NCI-H1417 (cell line): ENCODE measurements at regions not wholly inside any gene's neighbourhood (a gene's known extent, or its start where the extent isn't known, plus 50 kb on each side); places are given as distances from the start of the nearest gene placed in this dataset.
"Not testable (repeated sequence)": the region's sequence is repeated elsewhere in the genome, so short reads cannot be mapped to it uniquely, and the experiment has no call there.

Experiments used
- DNase-seq, 3 experiments: peaks; one replicate each; lab custom pipeline; 2025; lab: John Stamatoyannopoulos, UW

GRCh38 chr10:44742248-44742647, 168.9 kb upstream of the TMEM72 start:
- DNase-seq: no peak

- DNase-seq: no peak
Observed at GRCh38 chr10:44743535-44743934, 167.6 kb upstream of the TMEM72 start.

- peak in 1 of 3 experiments; percentile 32 for DNase-seq
Observed at GRCh38 chr10:44745920-44746319, 165.2 kb upstream of the TMEM72 start.

GRCh38 chr10:44747593-44748172, 163.5 kb upstream of the TMEM72 start:
- DNase-seq: no peak

DNA sequence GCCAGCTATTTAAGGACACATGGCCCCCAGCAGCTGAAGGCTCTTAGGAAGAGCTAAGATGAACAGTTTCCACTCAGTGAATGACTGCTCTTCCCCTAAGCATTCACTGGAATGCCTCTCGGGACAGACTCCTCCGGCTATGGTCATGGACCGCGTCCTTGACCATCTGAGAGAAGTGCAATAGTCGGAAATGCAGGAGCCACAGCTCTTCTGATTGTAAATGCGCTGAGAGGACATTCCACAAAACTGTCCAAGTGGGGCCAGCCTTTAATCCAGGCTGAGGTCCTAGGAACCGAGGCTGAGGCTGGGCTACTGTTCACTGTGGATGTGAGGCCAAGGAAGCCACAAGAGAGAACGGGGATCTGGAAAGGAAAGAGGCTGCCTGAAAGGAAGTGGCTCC, 162.0 kb upstream of the TMEM72 start:
- DNase-seq: no peak

DNA sequence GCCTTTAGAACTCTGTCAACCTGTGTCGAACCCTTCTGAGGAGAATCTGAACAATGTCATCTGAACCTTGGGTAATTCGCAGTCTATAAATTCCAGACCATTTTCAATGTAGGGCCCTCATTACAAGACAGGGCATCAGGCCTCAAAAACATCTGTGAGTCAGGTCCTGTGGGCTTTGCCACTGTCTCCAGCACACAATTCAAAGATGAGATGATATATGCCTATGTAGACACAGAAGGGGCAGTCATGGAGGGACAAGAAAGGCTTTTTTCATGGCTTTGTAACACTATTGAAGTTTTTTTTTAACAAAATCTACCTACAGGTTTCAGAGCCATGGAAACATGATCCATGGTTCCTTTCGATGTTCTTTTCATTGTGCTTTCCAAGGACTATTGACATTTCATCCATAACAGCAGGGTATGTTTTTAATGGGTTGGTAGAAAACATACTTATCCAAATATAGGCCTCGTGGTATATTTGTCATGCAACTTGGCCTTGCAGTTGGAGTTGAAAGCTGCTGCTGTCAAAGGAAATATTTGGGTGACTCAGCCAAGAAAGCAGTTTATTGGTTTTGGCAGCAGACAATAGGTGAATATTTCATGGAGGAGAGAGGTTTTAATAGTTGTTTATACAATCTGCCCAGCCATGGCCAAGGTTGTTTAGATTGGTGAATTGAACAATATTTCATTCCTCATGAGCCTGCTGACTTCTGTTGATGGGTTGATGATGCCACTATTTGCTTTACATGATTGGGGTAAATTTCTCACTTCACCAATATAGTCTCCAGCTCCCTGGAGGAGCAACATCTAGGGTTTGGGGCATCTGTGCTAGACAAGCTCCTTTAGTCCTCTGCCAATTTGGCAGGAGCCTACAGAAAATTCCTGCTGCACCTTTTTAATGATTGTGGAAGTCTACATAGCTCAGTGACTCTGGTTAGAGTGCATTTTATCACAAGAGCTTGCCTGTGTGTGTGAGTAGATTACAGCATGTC, 158.4 kb upstream of the TMEM72 start:
- DNase-seq: peak in 1 of 3 experiments; percentile 54

- not testable (repeated sequence) for DNase-seq
Observed at GRCh38 chr10:44754355-44754754, 156.8 kb upstream of the TMEM72 start.

- DNase-seq: no peak
Observed at GRCh38 chr10:44755481-44755880, 155.7 kb upstream of the TMEM72 start.

DNA sequence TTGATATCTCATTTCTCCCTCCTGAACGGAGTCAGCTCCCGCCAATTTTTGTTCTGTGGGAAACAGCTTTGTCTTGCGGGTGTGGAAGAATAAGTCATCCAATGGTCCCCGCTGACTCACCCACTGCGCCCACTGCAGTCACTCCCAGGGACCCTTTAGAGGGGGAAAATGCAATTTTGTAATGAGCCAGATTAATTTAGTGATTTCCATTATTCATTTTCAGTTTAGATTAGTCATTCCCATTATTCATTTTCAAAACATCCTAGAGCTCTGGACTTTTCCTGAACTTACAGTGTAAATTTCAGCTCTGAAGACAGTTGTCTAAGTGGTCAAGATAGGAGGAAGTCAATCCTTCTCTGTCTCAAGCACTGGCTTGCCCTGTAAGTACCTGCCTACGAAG, 154.9 kb upstream of the TMEM72 start:
- no peak for DNase-seq

DNA sequence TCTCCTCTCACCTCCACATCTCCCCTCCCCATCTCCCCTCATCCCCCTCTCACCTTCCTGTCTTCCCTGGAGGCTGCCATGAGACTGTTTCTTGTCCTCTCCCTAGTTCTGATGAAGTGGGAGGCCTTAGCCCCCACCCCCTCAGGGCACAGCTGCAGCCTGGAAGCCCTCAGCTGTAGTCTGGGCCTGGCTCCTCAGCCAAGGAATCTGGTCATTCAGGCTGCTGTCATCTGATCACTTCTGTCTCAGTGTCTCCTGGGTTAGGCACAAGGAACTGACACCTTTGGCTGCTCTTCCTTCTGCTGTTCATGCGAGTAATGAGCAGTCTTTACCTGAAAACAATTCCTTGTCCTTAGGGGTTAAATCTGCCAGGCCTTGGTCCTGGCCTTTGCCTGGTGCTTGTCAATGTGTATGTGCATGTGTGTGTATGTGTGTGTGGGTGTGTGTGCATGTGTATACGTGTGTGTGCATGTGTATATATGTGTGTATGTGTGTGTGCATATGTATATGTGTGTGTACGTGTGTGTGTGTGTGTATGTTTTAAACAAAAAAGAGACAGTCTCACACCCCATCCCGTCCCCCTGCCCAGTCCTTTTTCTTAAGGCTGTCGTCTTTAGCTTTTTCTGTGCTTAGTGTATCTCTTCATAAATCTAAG, 153.5 kb upstream of the TMEM72 start:
- no peak for DNase-seq

DNA sequence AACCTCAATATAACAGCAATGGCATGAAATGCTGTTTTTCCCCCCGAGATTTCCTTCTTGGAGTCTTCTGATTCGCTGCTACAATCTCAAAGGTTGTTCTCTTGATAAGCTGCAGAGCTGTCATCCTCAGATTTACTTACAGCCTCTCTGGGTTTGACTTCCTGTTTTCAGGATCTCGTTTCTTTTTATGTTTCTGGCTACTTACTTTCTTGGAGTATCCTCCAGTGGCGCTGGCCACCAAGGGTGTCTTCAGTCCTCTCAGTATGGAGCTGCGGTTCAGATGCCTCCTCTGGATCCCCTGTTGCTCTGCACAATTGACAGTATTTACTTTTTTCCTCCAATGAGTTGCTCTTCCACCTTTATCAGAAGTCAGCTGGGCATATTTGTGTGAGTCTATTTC, 152.0 kb upstream of the TMEM72 start:
- DNase-seq: no peak

DNA sequence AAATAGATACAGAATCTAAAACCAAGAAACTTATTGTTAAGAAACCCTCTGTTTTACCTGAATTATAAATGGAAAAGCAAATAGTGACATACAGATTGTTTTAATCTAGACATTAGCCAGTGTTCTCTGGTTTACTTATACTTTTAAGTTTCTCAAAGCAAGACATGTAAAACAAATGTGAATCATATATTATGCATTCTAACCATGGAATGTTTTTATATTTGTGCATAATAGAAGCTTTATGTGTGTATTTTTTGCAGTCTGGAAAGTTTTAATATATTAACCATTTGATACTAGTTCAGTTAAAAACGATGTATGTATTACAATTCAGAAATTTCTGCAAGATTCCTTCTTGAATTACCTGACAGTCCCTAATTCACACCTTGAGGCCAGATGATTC, 150.6 kb upstream of the TMEM72 start:
- no peak for DNase-seq

DNA sequence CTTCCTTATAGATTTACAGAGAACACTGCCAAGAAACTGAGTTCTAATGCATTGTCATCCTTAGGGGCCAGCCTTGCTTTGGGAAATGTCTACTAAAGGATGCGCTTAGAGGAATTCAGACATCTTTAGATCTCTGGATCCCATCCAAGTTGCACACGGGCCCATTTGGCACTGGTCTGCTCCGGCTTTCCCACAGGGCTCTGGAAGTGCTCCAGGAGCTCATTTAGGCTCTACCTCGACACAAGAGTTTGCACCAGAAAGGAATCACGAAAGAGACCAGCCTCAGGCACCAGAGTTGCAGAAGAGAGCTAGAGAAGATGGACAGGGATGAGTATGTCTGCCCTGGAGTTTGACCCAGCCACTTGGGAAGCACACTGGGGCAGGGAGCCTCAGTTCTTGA, 150.1 kb upstream of the TMEM72 start:
- DNase-seq: no peak

DNA sequence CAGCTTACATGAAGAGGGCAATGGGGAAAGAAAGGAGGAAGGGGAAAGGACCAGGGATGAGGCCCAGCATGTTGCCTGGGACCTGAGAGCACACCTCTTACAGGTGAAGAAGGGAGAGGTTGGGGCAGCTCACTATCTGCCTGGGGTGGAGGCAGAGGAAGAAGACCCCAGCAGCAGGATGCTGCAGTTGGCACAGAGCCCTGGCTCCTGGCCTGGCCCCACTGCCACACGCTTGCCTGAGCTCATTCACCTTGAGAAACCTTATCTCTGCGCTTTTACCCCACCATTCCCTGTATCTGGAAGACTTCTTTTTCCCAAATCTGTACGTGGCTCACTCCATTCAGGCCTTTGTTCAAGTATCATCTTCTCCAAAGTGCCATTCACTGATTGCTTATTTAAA, 147.8 kb upstream of the TMEM72 start:
- no peak for DNase-seq

DNA sequence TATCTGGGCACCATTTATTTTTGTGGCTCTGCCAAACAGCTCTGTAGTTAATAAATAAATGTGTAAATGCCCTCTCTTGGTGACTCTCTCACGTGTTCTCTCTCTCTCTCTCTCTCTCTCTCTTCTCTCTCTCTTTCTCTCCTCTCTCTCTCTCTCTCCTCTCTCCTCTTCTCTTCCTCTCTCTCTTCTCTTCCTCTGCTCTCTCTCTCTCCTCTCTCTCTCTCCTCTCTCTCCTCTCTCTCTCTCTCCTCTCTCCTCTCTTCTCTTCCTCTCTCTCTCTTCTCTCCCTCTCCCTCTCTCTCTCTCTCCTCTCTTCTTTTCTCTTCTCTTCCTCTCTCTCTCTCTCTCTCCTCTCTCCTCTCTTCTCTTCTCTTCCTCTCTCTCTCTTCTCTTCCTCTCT, 145.8 kb upstream of the TMEM72 start:
- DNase-seq: no peak

DNA sequence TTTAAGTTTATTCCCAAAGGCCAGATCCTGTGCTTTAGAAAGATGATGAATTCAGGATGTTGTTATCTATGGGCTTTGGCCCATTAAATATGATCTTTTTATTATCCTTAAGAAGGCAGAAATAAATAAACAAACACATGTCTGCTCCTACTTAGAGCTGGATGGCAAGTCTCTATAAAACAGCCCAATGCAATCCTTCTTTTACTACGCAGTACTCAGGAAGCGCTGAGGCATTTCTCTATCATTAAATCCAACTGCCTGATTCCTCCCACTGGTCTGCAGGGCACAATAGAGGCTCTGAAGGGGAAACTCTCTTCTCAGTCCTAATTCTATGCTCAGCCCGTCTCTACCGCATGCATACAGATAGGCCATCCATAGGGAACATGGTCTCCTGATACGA, 144.5 kb upstream of the TMEM72 start:
- DNase-seq: no peak

GRCh38 chr10:44769450-44769849, 141.7 kb upstream of the TMEM72 start:
- DNase-seq: no peak

DNA sequence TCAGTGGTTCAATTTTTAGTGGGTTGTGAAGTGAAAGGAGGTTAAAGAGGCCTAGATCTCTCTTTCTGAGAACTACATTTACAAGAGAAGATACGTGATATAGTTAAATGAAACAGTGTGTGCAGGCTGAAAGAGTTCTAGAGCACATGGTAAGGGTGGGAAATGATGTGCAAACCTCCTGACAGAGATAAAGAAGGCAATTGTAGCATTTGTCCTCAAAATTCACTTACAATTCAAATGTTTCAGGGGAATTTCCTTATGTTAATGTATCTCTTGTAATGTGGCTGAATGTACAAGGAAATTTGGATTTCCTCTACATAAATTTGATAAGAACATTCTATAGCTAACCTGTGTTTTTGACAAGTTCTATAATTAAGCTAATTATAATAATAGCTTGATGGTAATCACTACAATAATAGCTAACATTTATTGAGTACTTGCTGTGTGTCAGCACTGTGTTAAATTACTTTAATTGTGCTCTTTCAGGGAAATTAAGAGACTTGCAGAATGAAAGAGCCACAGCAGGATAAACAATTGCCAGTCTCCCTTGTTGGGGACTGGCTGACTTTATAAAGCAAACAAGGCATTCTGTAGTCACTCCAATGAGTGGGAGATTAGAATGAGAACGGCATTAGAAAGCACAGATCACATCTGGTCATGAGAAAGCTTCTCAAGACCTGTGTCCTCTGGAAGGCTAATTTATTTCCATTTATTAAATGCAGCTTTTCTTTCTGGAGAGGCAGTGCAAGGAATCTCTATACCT, 139.7 kb upstream of the TMEM72 start:
- peak in 1 of 3 experiments; percentile 51 for DNase-seq

DNA sequence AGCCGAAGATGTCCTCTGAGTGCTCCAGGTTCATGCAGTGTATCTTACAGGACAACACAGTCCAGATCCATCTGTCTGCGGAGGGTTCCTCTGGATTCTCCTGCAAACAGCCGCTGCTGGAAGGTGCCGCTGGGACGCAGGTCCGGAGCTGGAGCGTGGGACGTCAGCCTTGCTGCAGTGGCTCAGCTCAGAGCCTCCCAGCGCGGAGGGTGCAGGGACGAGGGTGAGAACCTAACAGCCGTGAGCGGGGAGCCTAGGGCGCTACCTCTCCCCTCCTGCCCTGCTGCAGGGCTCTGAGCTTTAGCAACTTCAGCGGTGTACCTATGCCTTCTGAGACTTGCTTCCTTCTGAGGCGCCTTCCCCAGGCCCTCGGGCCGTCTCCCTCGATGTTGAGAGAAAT, 137.6 kb upstream of the TMEM72 start:
- no peak for DNase-seq

DNA sequence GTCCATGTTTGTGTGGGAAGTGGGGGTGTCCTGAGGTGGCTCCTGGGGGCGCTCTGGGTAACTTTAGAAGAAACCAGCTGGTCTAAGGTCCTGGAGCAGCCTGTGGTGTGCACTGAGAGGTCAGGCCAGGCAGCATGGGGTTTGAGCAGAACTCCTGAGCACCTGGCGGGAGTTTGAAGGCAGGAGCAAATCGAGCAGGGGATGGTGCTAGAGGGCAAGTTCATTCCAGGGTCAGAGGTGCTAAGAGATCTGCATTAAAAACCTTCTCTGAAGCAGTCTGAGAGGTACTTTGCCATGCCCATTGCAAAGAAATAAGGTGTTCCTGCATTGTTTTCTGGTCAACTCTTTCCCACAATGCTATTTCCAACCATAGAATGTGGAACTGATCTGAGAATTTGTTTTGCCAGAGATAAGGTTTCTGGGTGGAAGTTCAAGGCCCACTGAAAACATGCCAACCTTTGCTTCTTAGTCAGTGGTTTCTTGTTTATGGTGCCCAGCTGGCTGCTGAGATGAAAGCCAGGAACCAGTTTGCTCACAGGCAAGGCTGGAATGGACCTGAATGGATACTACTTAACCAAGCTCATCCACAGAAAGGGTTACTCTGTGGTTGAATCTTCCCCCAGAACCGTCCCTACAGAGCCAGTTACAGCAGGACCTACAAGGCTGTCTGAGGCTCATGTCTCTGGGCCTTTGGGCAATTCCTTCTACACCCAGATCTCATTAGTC, 136.3 kb upstream of the TMEM72 start:
- DNase-seq: no peak

GRCh38 chr10:44775402-44775741, 135.8 kb upstream of the TMEM72 start:
- DNase-seq: no peak

DNA sequence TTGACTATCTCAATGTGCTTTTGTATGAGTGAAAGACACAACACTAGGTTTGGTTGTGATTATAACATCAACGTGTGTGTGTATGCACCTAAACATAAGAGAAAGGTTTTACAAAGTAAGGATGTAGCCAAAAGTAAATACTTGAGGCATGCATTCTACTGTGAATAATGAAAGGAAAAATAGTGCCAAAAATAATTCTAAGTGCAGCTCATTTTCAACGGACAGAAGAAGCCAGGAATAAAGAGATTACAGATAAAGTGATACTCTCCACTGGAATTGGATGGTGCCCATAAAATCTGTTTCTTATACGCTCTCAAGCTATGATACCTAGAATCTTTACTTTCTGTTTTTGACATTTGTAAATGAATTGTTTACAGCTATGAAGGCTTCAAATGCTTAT, 135.0 kb upstream of the TMEM72 start:
- DNase-seq: no peak
